Posterior vena cava (tissue), 2 donors: ENCODE measurements at regions not wholly inside any gene's neighbourhood (a gene's known extent, or its start where the extent isn't known, plus 50 kb on each side); places are given as distances from the start of the nearest gene placed in this dataset.

Experiments
- DNase-seq: peaks from one replicate; pipeline ENCODE4 v3.0.0-alpha.2; 2020; ENCODE audit warnings: low spot score
- intact Hi-C, 2 donors: fragments of 100-400 bp; cut with DNase I; formaldehyde crosslinking; loops; one replicate each; pipeline versions ENCODE4 v1.14.1 to v1.14.2; 2022 to 2023
- donor health status: DM: yes; HTN: yes; CAD: no.
- donor health status: DM: yes; HTN: yes; CAD: no.

GRCh38 chr10:59099481-59099880, 77.0 kb upstream of the PHYHIPL start:
- DNase-seq: no peak
- intact Hi-C loops: no loop called here

DNA sequence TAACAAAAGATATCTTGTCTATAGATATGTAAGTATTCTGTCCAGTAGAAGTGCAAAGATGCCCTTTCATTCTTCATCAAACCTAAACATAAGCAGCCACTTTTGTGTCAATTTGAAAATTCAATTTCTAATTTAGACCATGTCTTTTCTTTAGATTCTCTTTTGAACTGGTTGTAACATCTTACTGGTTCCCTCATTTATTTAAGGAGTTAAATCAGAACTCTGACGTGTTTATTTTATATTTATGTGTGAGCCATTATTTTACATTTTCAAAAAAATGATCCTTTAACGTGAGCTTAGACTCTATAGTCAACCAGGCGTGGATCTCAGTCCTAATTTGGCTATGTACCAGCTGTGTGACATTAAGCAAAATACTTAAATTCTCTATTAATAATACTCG, 74.0 kb upstream of the PHYHIPL start:
- DNase-seq: no peak
- intact Hi-C loops: no loop called here

DNA sequence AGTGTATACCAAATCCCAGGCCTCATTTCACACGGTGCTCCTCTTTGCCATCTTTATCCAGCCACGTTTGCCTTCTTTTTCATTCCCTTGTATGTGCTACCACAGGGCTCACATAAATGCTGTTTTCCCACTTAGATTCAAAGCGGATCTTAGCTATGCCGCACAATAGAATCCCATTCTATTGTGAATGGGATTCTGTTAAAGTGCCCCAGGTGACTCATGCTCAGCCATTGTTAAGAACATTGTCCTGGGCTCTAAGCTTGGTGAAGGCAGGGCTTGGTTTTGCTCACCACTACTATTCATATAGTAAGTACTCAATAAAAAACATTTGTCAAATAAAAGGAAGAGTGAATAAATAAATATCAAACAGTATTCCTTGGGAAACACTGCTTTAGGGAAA, 72.3 kb upstream of the PHYHIPL start:
- intact Hi-C loops: no loop called here
- DNase-seq: no peak

DNA sequence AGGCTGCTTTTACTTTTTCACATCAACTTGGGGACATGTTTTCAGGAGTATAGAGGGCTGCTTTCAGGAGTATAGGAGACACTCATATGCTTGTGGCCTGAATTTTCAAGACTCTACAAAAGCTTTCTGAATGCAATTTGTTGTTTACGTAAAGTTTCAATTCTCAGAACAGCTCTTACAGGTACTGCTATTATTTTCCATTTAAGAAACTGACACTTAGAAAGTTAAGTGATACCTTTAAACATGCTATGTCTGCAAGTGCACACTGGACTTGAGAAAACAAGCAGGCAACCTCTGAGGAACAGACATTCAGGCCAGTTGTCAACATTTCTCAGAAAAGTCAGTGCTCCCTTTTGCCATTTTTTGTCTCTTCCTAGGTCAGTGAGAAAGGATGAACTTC, 70.0 kb upstream of the PHYHIPL start:
- no peak for DNase-seq
- intact Hi-C loops: no loop called here

DNA sequence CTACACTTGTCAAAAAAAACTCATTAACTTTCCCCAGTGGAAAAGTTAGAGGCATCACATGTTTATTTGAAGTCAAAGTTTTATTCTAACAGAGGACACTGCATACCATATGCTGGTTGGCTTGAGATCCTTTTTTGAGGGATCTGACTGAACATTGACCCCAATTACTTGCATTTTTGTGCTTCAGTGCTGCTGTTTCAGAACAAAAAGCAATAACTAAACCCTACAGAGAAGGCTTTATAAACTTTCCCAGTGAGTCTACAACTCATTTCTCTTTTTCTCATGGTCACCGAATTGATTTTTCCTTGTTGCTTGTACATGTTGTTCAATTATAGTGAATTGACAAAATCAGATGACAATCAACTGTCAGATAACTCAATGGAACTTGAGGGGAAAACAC, 69.3 kb upstream of the PHYHIPL start:
- no peak for DNase-seq
- intact Hi-C loops: no loop called here

DNA sequence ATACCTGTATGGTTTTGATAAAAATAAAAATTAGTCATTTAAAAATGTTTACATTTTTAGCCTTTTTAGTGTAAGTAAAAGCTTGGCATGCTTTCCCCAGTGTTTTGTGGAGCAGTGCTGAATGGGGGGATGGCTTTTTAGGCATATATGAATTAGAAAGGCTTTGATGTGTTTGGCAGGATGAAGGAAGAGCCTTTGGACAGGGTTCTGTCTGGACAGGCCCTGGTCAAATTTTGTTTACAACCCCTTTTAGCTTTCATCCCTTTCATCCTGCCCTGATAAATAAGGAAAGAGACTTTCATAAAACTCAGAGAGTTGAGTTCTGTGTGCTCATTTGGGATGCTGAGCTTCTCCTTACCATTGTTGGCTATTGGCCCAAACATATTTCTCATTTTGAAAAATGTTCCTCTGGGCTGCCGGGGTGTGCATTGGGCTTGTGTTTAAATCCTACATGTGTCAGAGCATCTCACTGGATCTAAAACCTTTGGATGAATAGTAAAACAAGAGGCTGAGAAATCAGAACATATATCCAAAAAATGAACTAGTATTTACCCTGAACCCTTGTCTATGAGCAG, 68.1 kb upstream of the PHYHIPL start:
- intact Hi-C loops: no loop called here
- no peak for DNase-seq

GRCh38 chr10:59108886-59109288, 67.6 kb upstream of the PHYHIPL start:
- intact Hi-C loops: no loop called here
- DNase-seq: no peak

GRCh38 chr10:59109826-59110225, 66.6 kb upstream of the PHYHIPL start:
- intact Hi-C loops: no loop called here
- DNase-seq: no peak

GRCh38 chr10:59124187-59124586, 52.3 kb upstream of the PHYHIPL start:
- no peak for DNase-seq
- intact Hi-C loops: no loop called here

DNA sequence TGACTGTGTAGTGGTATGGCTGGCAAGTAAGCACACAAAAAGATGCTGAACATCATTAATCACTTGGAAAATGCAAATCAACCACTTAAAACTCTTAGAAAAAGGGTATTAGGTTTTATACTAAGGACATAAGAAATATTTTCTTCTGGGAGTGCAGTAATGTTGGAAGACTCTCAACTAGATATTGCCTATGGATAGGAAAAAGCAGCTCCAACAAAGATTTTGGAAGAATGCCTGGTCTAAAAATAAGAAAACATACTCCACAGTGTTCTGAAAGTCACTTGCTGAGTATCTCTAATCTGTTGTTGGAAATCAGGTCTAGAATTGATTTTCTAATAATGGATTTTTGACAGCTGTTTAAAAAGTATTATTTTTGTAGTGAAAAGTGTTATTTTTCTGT, 50.8 kb upstream of the PHYHIPL start:
- no peak for DNase-seq
- intact Hi-C loops: no loop called here

DNA sequence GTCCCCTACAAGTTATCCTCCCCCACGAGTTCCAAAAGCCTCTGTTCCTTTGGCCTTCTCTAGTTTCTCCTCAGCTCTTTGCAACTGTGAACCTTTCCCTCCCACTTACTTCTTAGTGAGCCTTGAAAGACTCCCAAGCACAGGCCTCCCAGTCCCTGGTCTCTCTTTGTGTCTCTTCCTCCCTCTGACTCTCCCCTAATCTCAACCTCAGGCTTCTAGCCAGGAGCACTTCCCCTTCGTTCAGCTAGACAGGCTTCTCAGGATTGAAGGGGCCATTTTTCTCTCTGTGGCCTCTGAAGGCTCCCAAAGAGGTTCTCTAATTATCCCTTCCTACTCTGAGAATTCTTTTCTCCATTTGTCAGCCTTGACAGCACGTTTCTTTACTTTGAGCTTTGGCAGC, 50.2 kb upstream of the PHYHIPL start:
- intact Hi-C loops: no loop called here
- DNase-seq: no peak
